Prostate gland (tissue), 2 donors: ENCODE measurements at regions not wholly inside any gene's neighbourhood (a gene's known extent, or its start where the extent isn't known, plus 50 kb on each side); places are given as distances from the start of the nearest gene placed in this dataset.

Experiments used
- DNase-seq: peaks from one replicate; pipeline ENCODE4 v3.0.0-alpha.2; 2019; ENCODE audit warnings: low spot score
- H3K27ac ChIP-seq, 2 donors: fragments of 200-600 bp; sonication (generic); 2 replicates each; pipeline ENCODE4 v1.5.1; 2017 to 2019
- H3K27me3 ChIP-seq: fragments of 200-600 bp; sonication (generic); replicated peaks from 2 replicates; pipeline ENCODE4 v1.5.1; 2019; ENCODE audit not compliant: insufficient read depth
- H3K36me3 ChIP-seq, 2 donors: fragments of 200-600 bp; sonication (generic); 1 replicate in 1 of 2; 2 replicates in 1 of 2; pipeline versions ENCODE4 v1.5.1 to v1.8.1; 2017 to 2019
- H3K4me1 ChIP-seq: fragments of 200-600 bp; sonication (generic); replicated peaks from 2 replicates; pipeline ENCODE4 v1.5.1; 2019
- H3K4me3 ChIP-seq, 2 donors: fragments of 200-600 bp; sonication (generic); 2 replicates each; pipeline ENCODE4 v1.5.1; 2017 to 2019
- H3K9me3 ChIP-seq: fragments of 200-600 bp; sonication (generic); 2 replicates; pipeline ENCODE4 v1.5.1; 2017
- CTCF ChIP-seq, 4 experiments: fragments of 200-600 bp in 2 of 4; fragments of 450-650 bp in 2 of 4; sonication (generic) in 2 of 4; IDR thresholded peaks; 1 replicate in 3 of 4; 2 replicates in 1 of 4; pipeline ENCODE4 v1.5.1; 2016 to 2019; ENCODE audit warnings: antibody characterized with exemption in 4 of 4, mild to moderate bottlenecking in 2 of 4, moderate library complexity in 2 of 4
- POLR2A ChIP-seq: fragments of 450-650 bp; IDR thresholded peaks from one replicate; pipeline ENCODE4 v1.6.1; 2016; ENCODE audit warnings: antibody characterized with exemption, mild to moderate bottlenecking
- POLR2AphosphoS5 ChIP-seq: sonication (generic); formaldehyde crosslinking; IDR thresholded peaks from one replicate; pipeline ENCODE4 v1.6.1; 2017; ENCODE audit warnings: antibody characterized with exemption
- WGBS: methylation state at CpG from one replicate; pipeline ENCODE4 v1.1.5; 2018; 5-methylcytosine and 5-hydroxymethylcytosine counted together
- intact Hi-C: fragments of 100-400 bp; cut with DNase I; formaldehyde crosslinking; loops from one replicate; pipeline ENCODE4 v1.14.2; 2022

- WGBS = 52% methylated on average over 4 of the region's 4 CpGs
- H3K4me1 ChIP-seq = no peaks in the 10 kb centered on the region
- no peak for DNase-seq
- H3K9me3 ChIP-seq = no peaks in the 10 kb centered on the region
- H3K27me3 ChIP-seq = no peaks in the 10 kb centered on the region
- intact Hi-C loops = no loop called here
- TF ChIP-seq CTCF (IDR thresholded peaks at IDR 0.05) (no peak), POLR2A (no peak), POLR2AphosphoS5 (no peak)
- no peak overlapping the region for H3K4me3 ChIP-seq
- no peaks in the 10 kb centered on the region for H3K36me3 ChIP-seq
- no peak overlapping the region for H3K27ac ChIP-seq
These were observed 121.6 kb downstream of the TLR4 start for GRCh38 chr9:117825609-117826347.

DNA sequence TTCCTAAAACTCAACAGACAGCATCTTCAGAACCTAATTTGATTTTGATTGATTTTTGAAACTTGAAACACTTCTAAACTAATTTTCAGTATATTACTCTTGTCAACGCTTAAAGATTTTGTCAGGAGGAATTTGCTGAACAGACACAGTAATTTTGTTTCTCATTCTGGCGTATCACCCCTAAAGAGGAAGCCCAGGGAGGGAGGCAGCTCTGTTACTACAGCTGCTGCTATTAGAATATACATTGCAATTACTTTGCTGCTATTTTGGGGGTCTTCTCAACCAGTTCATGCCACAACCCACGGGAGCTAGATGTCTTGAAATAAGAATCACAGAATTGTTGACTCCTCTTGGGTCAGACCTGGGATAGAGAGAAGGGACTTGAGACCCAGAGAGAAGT lies 122.6 kb downstream of the TLR4 start:
- no peaks in the 10 kb centered on the region for H3K9me3 ChIP-seq
- DNase-seq = no peak
- TF ChIP-seq POLR2A (no peak), CTCF (IDR thresholded peaks at IDR 0.05) (no peak), POLR2AphosphoS5 (no peak)
- intact Hi-C loops = no loop called here
- H3K36me3 ChIP-seq = no peaks in the 10 kb centered on the region
- no peaks in the 10 kb centered on the region for H3K4me1 ChIP-seq
- 87% methylated on average over 3 of the region's 3 CpGs for WGBS
- no peaks in the 10 kb centered on the region for H3K27me3 ChIP-seq
- no peak overlapping the region for H3K27ac ChIP-seq
- H3K4me3 ChIP-seq = no peak overlapping the region

- H3K4me1 ChIP-seq = no peaks in the 10 kb centered on the region
- DNase-seq = no peak
- intact Hi-C loops = no loop called here
- no peak overlapping the region for H3K4me3 ChIP-seq
- no peak for TF ChIP-seq POLR2A
- no peak for TF ChIP-seq POLR2AphosphoS5
- no peak for TF ChIP-seq CTCF (IDR thresholded peaks at IDR 0.05)
- H3K36me3 ChIP-seq = no peaks in the 10 kb centered on the region
- H3K27me3 ChIP-seq = no peaks in the 10 kb centered on the region
- H3K27ac ChIP-seq = no peak overlapping the region
- WGBS = 62% methylated on average over 7 of the region's 7 CpGs
- no peaks in the 10 kb centered on the region for H3K9me3 ChIP-seq
These were observed 123.3 kb downstream of the TLR4 start for GRCh38 chr9:117827456-117827855.

- intact Hi-C loops = no loop called here
- no peaks in the 10 kb centered on the region for H3K4me1 ChIP-seq
- H3K9me3 ChIP-seq = no peaks in the 10 kb centered on the region
- H3K4me3 ChIP-seq = no peak overlapping the region
- H3K36me3 ChIP-seq = no peaks in the 10 kb centered on the region
- H3K27ac ChIP-seq = no peak overlapping the region
- no peak for DNase-seq
- H3K27me3 ChIP-seq = no peaks in the 10 kb centered on the region
- TF ChIP-seq POLR2AphosphoS5 = no peak
- no peak for TF ChIP-seq CTCF (IDR thresholded peaks at IDR 0.05)
- no peak for TF ChIP-seq POLR2A
These were observed 124.3 kb downstream of the TLR4 start for GRCh38 chr9:117828466-117828865.

DNA sequence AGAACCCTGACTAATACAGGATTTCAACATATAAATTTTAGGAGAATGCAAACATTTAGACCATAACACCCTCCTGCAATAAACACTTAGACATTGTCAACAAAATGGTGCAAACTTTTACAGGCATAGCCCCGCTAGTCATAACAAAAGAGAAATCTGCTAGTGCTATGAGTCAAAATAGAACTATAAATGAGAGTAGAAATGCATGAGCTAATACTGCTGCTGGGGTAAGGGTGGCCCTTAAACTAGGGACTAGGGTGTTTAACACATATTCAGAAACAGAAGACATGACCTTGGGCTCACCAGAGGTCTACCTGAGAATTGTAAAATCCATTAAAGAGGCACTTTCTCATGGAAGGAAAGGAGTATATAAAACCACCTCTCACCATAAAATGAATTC lies 131.6 kb downstream of the TLR4 start:
- no peak overlapping the region for H3K27ac ChIP-seq
- H3K9me3 ChIP-seq = no peaks in the 10 kb centered on the region
- WGBS = 83% methylated on average over 1 of the region's 1 CpG
- no peak for DNase-seq
- intact Hi-C loops = no loop called here
- TF ChIP-seq CTCF (IDR thresholded peaks at IDR 0.05) = no peak
- no peak for TF ChIP-seq POLR2A
- no peak for TF ChIP-seq POLR2AphosphoS5
- H3K4me3 ChIP-seq = no peak overlapping the region
- H3K27me3 ChIP-seq = no peaks in the 10 kb centered on the region
- H3K36me3 ChIP-seq = no peaks in the 10 kb centered on the region
- H3K4me1 ChIP-seq = no peaks in the 10 kb centered on the region
